ENCODE measurements at regions not wholly inside any gene's neighbourhood (a gene's known extent, or its start where the extent isn't known, plus 50 kb on each side); places are given as distances from the start of the nearest gene placed in this dataset.
A peak's percentile ranks its signal among the peaks of the same experiment; 100 is the strongest.

GRCh38 chr2:185428000-185428399 is 310.6 kb upstream of the FSIP2 start:
- H3K27ac Mint-ChIP-seq, result peak overlapping the region in 1 of 3 experiments; percentile 9; a peak in 1 of 7 replicates
- Histone ChIP-seq H3K9ac (ENCODE audit: extremely low read depth, insufficient read length, low read length) (peak overlapping the region; percentile 13), H2BK5ac (ENCODE audit: insufficient read length, low read length) (no peak overlapping the region), H2BK20ac (ENCODE audit: low read depth, low read length, poor library complexity, severe bottlenecking) (no peak overlapping the region), H2BK15ac (ENCODE audit: low read depth, low read length) (no peak overlapping the region), H3K4me1 (ENCODE audit: insufficient read depth, low read length) (no peaks in the 10 kb centered on the region; the same call in 1 of the 2 replicates), H3K23ac (ENCODE audit: insufficient read length, low read depth, low read length) (no peak overlapping the region), H3K79me2 (ENCODE audit: insufficient read depth, low read length) (peaks cover 5% of the 10 kb centered on the region; the same call in 1 of the 2 replicates), H2BK120ac (ENCODE audit: low read depth, low read length, poor library complexity, severe bottlenecking) (no peak overlapping the region), H3K23me2 (ENCODE audit: insufficient read length, low read depth, low read length, poor library complexity, severe bottlenecking) (no peaks in the 10 kb centered on the region), H3K14ac (ENCODE audit: insufficient read depth, low read length) (no peak overlapping the region), H3K27ac (ENCODE audit: insufficient read length, low read depth, low read length) (no peak overlapping the region), H4K5ac (ENCODE audit: insufficient read length, low read depth, low read length) (no peak overlapping the region), H4K91ac (ENCODE audit: insufficient read length, low read depth, low read length) (no peak overlapping the region), H4K20me1 (ENCODE audit: control insufficient read depth, insufficient read depth, insufficient read length) (no peaks in the 10 kb centered on the region), H4K8ac (replicated peaks; ENCODE audit: insufficient read length, low read depth, low read length) (no peak overlapping the region), H3T11ph (ENCODE audit: low read length) (no peak overlapping the region), H2AK5ac (ENCODE audit: insufficient read length, low read length) (no peak overlapping the region), H3K4me2 (ENCODE audit: insufficient read depth, insufficient read length, low read length) (no peak overlapping the region), H2AFZ (ENCODE audit: low read length) (no peak overlapping the region), H3K56ac (ENCODE audit: insufficient read length, low read depth, low read length) (no peak overlapping the region), H3K9me3 (ENCODE audit: control insufficient read depth, low read depth, low read length) (no peaks in the 10 kb centered on the region), H3K4ac (ENCODE audit: low read depth, low read length) (no peak overlapping the region), H2BK12ac (ENCODE audit: insufficient read length, low read depth, low read length) (no peak overlapping the region), H3K18ac (ENCODE audit: insufficient read length, low read depth, low read length) (no peak overlapping the region), H3K27me3 (ENCODE audit: insufficient read depth, low read length) (no peaks in the 10 kb centered on the region), H3K79me1 (ENCODE audit: insufficient read depth, low read depth, low read length, poor library complexity, severe bottlenecking) (peaks cover 5% of the 10 kb centered on the region)
- TF ChIP-seq CTCF (conservative IDR thresholded peaks at IDR 0.05), result no peak
- H3K9me3 Mint-ChIP-seq, result no peaks in the 10 kb centered on the region; a peak in 1 of 5 replicates
- no CpG with 5 or more reads among the region's 1 CpG for WGBS (ENCODE audit: extremely low coverage, insufficient read length, low lambda C conversion rate)
- no peak for DNase-seq
- peaks cover 0 to 3% (median 0%) of the 10 kb centered on the region in 3 experiments; a peak in 1 of 7 replicates for H3K36me3 Mint-ChIP-seq (ENCODE audit: insufficient read depth in 1 of 3, low read depth in 3 of 3)
- no peak overlapping the region for H3K4me3 Mint-ChIP-seq
- peaks cover 27 to 40% of the 10 kb centered on the region in 2 experiments for H3K4me1 Mint-ChIP-seq
- no peaks in the 10 kb centered on the region for H3K27me3 Mint-ChIP-seq (ENCODE audit: low read depth)

Measured in H9 (cell line).